PFSK-1 (cell line): ENCODE measurements at regions not wholly inside any gene's neighbourhood (a gene's known extent, or its start where the extent isn't known, plus 50 kb on each side); places are given as distances from the start of the nearest gene placed in this dataset.

ENCODE experiments used
- POLR2AphosphoS5 ChIP-seq: IDR thresholded peaks from 2 replicates; pipeline ENCODE4 v1.6.1; 2012; ENCODE audit warnings: low read depth, mild to moderate bottlenecking, control low read depth, low read length, moderate library complexity
- TF ChIP-seq, protein P1 (sequence below), 2 experiments: IDR thresholded peaks; 2 replicates each; pipeline versions ENCODE4 v1.6.1 to v1.8.0; 2011 to 2012; ENCODE audit warnings: low read depth in 2 of 2, low read length in 2 of 2, control low read depth in 1 of 2, inconsistent platforms in 1 of 2, mild to moderate bottlenecking in 1 of 2, moderate library complexity in 1 of 2; ENCODE audit not compliant: insufficient read depth in 1 of 2

DNA sequence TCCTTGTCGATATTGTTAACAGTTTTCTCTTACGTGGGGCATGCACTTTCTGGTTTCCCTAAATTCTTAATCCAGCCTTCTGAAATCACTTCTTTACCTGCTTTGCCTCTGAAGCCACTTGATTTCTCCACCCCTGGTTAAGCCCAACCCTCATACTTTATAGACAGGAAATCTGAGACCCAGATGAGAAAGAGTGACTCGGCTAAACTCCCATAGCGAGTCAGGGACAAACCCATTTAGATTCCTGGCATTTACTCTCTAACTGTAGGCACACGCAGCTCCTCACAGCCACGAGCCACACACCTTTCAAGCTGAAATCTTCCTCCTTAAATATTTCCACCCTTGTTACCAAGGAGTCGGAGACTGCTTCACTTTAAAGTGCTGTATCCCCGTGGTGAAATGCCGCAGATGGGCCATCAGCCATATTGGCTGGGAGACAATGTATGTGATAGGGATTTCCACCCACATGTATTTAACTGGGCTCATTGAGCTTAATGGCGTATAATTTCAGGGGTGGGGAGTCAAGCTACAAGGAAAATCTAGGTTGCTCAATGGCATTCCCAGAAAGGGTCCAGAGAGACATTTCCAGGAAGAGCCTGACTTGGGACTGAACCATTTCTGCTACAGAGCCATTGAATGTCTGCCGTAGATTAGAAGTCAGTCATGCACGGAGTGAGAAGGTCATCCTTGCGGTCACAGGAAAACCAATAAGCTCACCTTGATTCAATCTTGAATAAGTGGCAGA lies 49.9 kb upstream of the GRK3 start:
- TF ChIP-seq POLR2AphosphoS5: no peak
- TF ChIP-seq, protein P1, sequence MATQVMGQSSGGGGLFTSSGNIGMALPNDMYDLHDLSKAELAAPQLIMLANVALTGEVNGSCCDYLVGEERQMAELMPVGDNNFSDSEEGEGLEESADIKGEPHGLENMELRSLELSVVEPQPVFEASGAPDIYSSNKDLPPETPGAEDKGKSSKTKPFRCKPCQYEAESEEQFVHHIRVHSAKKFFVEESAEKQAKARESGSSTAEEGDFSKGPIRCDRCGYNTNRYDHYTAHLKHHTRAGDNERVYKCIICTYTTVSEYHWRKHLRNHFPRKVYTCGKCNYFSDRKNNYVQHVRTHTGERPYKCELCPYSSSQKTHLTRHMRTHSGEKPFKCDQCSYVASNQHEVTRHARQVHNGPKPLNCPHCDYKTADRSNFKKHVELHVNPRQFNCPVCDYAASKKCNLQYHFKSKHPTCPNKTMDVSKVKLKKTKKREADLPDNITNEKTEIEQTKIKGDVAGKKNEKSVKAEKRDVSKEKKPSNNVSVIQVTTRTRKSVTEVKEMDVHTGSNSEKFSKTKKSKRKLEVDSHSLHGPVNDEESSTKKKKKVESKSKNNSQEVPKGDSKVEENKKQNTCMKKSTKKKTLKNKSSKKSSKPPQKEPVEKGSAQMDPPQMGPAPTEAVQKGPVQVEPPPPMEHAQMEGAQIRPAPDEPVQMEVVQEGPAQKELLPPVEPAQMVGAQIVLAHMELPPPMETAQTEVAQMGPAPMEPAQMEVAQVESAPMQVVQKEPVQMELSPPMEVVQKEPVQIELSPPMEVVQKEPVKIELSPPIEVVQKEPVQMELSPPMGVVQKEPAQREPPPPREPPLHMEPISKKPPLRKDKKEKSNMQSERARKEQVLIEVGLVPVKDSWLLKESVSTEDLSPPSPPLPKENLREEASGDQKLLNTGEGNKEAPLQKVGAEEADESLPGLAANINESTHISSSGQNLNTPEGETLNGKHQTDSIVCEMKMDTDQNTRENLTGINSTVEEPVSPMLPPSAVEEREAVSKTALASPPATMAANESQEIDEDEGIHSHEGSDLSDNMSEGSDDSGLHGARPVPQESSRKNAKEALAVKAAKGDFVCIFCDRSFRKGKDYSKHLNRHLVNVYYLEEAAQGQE (IDR thresholded peaks at IDR 0.05; ENCODE audit: insufficient read depth in 1 of 2, low read depth in 2 of 2, low read length in 2 of 2): no peak
